HG03175 (cell line): ENCODE measurements at regions not wholly inside any gene's neighbourhood (a gene's known extent, or its start where the extent isn't known, plus 50 kb on each side); places are given as distances from the start of the nearest gene placed in this dataset.
A peak's percentile ranks its signal among the peaks of the same experiment; 100 is the strongest.
"Not testable (repeated sequence)": the region's sequence is repeated elsewhere in the genome, so short reads cannot be mapped to it uniquely, and the experiment has no call there.

Experiments
- ATAC-seq: cut with Tn5 transposase; IDR thresholded peaks from one replicate; pipeline ENCODE4 v1.9.1; 2021; ENCODE audit warnings: mild to moderate bottlenecking, moderate library complexity; ENCODE audit not compliant: unreplicated experiment

DNA sequence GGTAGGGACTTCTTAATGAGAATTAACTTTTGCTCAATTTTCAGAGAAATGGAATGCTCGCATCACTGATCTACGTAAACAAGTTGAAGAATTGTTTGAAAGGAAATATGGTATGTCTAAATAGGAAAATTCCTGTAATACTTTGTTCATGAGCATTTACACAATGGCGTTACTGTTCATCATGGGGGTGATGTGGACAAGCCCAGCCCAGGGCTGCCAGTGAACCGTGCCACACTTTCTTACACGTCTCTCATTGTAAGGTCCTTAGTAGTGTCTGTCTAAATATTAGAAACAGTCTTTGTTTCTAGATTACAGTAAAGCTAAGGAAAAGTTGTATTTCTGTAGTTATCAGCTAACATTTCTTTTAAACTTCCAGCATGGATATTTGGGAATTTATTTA lies 91.0 kb upstream of the SPDYE9 start:
- ATAC-seq = not testable (repeated sequence)

DNA sequence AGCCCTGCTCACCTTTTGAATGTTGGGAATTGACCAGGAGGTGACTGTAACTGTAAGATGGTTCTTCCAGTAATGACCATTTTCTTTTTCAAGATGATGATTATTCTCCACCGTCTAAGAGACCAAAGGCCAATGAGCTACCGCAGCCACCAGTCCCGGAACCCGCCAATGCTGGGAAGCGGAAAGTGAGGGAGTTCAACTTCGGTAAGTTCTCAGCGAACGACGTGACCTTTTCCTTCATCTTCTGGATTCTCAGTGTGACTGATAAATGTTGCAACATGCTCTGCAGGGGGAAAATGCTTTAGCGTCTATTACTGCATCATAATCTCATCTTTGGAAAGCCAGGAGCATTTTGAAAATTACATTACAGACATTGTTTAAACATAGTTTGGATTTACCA lies 89.5 kb upstream of the SPDYE9 start:
- not testable (repeated sequence) for ATAC-seq

DNA sequence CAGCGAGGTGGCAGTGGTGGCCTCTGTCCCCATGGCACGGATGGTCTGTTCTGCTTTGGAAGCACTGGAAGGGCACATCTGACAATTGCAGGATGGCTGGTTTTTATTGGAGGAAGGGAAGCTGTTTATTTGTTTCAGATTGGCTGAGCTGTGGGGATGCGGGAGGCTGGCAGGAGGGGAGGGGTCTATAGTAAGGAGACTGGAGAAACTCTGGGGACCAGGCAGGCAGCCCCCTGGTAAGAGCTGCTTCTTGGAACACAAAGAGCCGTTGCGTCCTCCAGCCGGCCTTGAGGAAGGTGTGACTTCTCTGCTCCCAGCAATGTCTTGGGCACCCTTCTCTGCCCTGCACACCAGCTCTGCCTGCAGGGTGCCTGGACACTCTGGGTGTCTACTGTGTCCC lies 85.1 kb upstream of the SPDYE9 start:
- ATAC-seq = not testable (repeated sequence)

DNA sequence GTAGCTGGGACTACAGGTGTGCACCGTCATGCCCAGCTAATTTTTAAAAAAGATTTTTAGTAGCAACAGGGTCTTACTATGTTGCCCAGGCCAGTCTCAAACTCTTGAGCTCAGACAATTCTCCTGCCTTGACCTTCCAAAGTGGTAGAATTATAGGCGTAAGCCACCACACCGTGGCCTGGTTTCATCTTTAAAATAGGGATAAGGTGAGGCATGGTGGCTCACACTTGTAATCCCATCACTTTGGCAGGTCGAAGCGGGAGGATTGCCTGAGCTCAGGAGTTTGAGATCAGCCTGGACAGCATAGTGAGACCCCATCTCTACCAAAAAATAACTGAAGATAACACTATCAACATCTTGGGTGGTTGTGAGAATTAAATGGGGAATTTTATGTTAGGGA lies 84.6 kb upstream of the SPDYE9 start:
- not testable (repeated sequence) for ATAC-seq

DNA sequence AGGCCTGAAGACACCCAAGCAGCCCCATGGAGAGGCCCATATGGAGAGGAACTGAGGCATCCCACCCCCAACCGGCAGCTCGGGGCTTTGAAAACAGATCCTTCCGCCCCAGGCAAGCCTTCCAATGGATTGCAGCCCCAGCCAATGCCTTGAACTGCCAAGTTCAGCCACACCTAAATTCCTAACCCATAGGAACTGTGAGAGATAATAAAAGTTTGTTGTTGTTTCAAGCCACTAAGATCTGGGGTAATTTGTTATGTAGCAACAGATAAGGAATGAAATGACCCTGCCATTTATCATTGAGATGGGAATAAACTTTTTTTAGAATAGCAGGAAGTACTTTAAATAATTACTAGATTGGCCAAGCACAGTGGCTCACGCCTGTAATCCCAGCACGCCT lies 80.3 kb upstream of the SPDYE9 start:
- ATAC-seq = not testable (repeated sequence)

DNA sequence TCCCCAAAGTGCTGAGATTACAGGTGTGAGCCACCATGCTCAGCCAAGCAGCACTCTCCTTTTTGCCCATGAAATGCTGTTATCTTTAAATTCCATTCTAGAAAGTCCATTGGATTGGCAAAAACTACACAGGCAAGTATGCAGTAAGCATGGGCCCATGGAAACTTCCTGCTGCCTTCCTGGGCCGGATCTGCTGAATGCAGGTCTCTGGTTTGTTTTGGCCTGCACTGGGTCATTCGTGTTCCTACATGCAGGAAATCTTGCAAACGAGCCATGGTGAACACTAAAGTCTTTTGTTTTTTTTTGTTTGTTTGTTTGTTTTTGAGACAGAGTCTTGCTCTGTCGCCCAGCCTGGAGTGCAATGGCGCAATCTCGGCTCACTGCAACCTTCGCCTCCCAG lies 76.8 kb upstream of the SPDYE9 start:
- not testable (repeated sequence) for ATAC-seq

DNA sequence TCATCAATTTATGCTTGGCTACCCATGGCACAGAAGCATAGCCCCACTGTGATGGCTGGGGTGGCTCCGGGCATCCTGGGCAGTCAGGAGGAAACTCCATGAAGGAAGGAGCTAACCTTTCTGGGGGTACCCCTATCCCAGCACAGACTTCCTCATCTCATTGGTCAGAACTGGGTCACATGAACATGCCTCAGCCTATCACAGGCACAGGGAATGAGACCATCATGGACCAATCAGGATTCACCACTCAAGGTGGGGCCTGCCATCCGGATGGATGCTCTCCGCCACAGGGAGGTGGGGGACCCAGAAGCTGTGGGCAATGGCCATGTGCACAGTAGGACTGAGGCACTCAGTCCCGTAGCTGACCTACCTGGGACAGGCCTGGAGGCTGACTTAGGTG lies 75.9 kb upstream of the SPDYE9 start:
- ATAC-seq = not testable (repeated sequence)

DNA sequence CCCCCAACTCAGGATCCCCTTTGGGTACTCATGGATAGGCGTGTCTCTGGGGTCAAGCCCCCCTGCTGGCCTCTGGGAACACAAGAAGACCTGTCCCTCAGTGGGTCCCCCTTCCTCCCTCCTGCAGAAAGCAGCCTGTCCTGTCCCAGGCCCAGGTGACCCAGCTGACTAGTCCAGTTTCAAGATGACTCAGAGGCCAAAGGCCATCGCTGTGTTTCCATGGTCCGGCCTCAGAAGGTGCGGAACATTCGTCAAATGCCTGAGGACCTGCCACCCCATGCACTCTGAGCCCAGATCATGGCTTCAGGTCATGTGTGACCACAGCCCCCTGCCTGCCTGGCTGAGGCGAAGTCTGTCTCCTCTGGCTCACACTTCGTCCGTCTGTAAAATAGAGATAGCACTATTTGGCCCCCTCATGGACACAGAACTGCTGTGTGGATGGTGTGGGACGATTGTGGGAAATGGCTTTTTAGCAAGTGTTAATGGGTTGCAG lies 71.4 kb upstream of the SPDYE9 start:
- ATAC-seq = not testable (repeated sequence)

DNA sequence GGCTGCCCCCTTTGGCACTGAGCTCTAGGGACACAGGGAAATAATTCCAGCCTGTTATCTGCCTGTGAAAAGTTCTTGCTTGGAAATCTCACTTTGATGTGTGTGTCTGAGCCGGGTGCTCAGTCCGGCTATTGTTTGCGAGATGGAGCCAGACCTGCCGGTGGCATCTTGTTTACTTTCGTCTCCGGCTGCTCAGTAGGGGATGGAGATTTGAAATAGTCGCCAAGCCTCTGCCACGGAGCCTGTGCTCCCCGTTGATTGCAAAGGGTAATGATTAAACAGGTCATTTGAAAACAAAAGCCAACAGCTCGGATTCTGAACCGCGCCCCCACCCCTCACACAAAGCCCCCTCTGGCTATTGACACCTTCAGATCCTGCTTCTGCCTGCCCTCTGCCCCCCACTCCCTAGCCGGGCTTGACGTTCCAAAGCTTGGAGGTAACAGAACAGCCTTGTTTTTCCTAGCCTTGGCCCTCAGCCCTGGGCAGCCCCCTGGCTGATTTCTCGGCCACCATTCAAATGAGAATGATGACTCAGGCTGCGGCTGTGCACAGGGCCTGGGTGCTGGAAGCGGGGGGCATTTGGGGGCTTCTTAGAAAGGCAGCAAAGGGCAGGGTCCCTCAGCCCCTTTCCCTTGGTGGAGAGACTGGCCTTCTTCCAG lies 70.8 kb upstream of the SPDYE9 start:
- not testable (repeated sequence) for ATAC-seq

DNA sequence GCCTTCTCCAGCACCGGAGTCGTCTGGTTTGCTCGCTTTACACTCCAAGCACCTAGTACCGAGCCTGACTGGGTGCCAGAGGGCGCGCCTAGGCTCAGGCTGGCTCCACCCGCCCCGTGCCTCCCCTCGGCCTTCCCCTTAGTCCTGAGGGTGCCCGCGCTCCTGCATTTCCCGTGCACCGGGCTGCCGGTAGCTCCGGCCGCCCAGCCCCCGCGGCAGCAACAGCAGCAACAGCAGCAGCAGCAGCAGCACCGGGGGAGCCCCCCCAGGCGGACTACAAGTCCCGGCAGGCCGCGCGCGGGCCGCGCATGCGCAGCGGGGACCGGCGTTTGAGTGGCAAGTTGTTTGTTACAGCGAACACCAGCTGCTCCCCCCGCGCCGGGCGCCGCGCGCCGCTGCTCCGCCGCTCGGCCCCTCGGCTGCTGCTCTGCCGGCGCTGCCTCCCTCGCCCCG lies 68.8 kb upstream of the SPDYE9 start:
- ATAC-seq = peak; percentile 90

DNA sequence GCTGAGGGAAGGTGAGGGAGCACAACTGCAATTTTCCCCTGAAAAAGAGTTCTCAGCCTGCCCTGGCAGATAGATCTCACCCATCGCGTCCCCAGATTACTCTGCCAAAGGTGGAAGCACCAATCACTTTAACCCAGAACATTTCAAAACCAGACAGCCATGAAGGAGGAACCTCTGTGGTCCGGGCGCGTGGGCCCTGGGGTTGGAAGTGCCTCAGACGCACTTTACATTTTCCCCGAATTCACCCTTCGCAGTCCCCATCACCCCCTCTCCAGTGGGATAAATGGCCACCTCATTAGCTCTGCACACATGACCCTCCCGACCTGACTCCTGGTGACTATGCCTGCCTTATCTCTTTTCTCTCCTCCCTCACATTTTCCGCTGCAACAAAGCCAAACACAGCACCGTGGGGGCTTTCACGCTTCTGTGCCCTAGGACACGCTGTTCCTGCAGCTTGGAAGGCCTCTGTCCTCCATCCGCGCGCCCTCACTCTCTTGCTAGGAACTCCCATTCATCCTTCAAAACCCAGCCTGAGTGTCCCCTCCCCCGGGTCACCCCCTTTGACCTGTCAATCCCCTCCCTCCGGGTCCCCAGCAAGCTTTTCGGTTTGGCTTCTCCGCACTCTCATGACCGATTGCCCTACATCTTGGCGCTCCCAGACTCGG lies 68.2 kb upstream of the SPDYE9 start:
- ATAC-seq = not testable (repeated sequence)

DNA sequence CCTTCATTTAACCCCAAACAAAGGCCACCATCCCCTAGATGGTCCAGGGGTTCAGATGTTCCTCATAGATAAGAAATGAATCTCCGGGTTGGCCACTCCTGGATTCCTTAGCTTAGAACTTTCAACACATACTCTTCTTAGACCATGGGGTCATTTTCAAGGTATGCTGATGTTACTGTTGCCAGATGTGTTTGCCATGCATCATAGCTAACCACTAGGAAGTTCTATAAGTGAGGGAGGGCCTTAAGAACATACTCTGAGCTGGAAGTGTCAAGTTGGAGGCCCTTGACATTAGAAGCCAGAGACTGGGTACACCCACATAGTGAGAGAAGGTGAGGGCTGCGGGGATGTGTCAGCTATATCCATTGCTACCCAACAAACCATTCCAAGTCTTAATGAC lies 62.7 kb upstream of the SPDYE9 start:
- ATAC-seq = not testable (repeated sequence)

DNA sequence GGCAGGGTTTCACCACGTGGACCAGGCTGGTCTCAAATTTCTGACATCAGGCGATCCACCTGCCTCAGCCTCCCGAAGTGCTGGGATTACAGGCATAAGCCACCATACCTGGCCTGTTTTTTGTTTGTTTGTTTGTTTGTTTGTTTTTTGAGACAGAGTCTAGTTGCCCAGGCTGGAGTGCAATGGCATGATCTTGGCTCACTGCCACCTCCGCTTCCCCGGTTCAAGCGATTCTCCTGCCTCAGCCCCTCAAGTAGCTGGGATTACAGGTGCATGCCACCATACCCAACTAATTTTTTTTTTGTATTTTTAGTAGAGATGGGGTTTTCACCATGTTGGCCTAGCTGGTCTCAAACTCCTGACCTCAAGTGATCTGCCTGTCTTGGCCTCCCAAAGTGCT lies 61.8 kb upstream of the SPDYE9 start:
- ATAC-seq = not testable (repeated sequence)

DNA sequence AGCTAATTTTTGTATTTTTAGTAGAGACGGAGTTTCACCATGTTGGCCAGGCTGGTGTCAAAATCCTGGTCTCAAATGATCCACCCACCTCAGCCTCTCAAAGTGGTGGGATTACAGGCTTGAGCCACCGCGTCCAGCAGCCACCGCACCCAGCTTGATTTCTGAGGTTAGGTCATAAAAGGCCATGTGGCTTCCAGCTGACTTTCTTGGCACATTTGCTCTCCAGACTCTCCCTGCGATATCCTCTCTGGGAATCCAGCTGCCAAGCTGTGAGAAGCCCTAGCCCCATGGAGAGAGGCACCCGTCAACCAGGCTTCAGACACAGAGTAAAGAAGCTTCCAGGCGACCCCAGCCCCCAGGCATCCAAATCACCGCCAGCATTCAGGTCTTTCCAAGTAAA lies 58.2 kb upstream of the SPDYE9 start:
- ATAC-seq = not testable (repeated sequence)

DNA sequence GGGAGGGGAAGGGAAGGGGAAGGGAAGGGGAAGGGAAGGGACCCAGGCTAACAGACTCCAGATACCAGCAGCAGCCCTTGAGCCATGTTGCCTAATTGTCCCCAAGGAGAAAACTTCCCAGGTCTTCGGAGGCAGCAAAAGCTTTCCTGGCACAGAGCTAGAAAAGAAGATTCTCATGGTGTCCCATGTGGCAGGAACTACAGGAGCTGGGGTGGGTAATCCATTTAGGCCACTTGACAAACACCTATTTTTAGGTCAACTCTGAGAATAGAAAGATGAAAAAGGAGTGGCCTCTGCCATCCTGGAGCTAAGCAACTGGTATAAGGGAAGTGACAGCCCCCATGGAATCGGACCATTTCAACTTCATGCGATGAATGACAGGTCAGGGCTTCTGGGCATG lies 52.1 kb upstream of the SPDYE9 start:
- ATAC-seq = not testable (repeated sequence)
